ENCODE measurements at regions not wholly inside any gene's neighbourhood (a gene's known extent, or its start where the extent isn't known, plus 50 kb on each side); places are given as distances from the start of the nearest gene placed in this dataset.

DNA sequence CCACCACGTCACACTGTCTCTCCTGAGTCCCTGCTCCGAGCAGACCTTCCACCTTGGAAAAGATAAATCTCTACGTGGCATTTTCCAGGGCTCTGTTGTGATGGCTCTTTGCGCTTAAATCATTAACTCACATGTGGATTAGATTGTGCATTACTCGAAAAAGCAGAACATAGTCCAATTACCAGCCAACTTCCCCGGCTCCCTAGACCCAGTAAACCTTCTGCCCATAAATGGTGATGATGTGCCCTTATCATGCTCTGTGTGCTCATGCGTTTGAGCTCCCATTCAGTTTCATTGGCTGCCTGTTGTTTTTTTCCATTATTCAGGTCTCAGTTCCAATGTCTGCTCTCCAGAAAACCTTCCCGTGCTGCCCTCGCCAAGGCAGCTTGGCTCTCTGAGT is 471.2 kb downstream of the GLRX3 start:
- Histone ChIP-seq H3K9ac (ENCODE audit: low read length) (no peak overlapping the region), H3K9me3 (ENCODE audit: low read length) (no peaks in the 10 kb centered on the region), H3K4me2 (ENCODE audit: low read length) (no peak overlapping the region), H3K4me1 (ENCODE audit: insufficient read depth, low read length) (no peaks in the 10 kb centered on the region), H3K79me2 (ENCODE audit: low read length) (no peaks in the 10 kb centered on the region), H3K4me3 (ENCODE audit: low read length) (no peak overlapping the region), H3K27ac (ENCODE audit: low read length) (no peak overlapping the region), H3F3A (ENCODE audit: low read length, unreplicated experiment) (no peaks in the 10 kb centered on the region), H2AFZ (ENCODE audit: low read length) (no peak overlapping the region), H3K27me3 (ENCODE audit: low read length) (no peaks in the 10 kb centered on the region), H3K36me3 (ENCODE audit: low read depth, low read length) (no peaks in the 10 kb centered on the region), H4K20me1 (ENCODE audit: low read length) (no peaks in the 10 kb centered on the region), H3K9me2 (replicated peaks; ENCODE audit: low read length) (no peaks in the 10 kb centered on the region)
- no peak for TF ChIP-seq EZH2 (IDR thresholded peaks at IDR 0.05; ENCODE audit: low read length, unreplicated experiment)
- TF ChIP-seq, protein P1, sequence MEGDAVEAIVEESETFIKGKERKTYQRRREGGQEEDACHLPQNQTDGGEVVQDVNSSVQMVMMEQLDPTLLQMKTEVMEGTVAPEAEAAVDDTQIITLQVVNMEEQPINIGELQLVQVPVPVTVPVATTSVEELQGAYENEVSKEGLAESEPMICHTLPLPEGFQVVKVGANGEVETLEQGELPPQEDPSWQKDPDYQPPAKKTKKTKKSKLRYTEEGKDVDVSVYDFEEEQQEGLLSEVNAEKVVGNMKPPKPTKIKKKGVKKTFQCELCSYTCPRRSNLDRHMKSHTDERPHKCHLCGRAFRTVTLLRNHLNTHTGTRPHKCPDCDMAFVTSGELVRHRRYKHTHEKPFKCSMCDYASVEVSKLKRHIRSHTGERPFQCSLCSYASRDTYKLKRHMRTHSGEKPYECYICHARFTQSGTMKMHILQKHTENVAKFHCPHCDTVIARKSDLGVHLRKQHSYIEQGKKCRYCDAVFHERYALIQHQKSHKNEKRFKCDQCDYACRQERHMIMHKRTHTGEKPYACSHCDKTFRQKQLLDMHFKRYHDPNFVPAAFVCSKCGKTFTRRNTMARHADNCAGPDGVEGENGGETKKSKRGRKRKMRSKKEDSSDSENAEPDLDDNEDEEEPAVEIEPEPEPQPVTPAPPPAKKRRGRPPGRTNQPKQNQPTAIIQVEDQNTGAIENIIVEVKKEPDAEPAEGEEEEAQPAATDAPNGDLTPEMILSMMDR (conservative IDR thresholded peaks at IDR 0.05; ENCODE audit: low read depth, low read length) = no peak
- TF ChIP-seq EZH2phosphoT487 (IDR thresholded peaks at IDR 0.05; ENCODE audit: borderline replicate concordance, low read length) = no peak
- CTCF ChIA-PET = no interaction called here
- BruUV-seq (replicated peaks) = no TSS peak
- no peak for ATAC-seq
- intact Hi-C loops (cut with micrococcal nuclease) = no loop called here
- DNase-seq = no peak
- POLR2A ChIA-PET (ENCODE audit: unreplicated experiment) = no interaction called here

DNA sequence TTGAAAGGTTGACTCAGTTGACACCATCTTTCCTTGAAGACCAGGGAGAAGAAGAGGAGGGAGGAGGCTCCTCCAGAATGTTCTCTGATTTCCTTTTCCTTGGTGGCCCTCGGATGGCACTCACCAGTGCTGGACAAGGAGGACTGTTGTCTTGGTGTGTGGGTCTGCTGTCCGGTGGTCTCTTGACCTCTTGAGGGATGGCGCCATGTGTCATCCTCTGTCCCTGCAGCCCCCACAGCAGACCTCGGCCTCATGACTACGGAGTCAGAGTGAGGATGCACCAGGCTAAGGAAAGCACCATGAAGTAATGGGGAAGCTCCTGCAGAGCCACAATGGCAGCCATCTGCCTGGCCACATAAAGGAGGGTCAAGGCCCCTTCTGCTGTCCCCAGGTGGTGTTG is 475.0 kb downstream of the GLRX3 start:
- TF ChIP-seq, protein P1 (conservative IDR thresholded peaks at IDR 0.05; ENCODE audit: low read depth, low read length) = no peak
- TF ChIP-seq EZH2 (IDR thresholded peaks at IDR 0.05; ENCODE audit: low read length, unreplicated experiment) = no peak
- Histone ChIP-seq H3F3A (ENCODE audit: low read length, unreplicated experiment) (no peaks in the 10 kb centered on the region), H3K79me2 (ENCODE audit: low read length) (no peaks in the 10 kb centered on the region), H3K4me1 (ENCODE audit: insufficient read depth, low read length) (no peaks in the 10 kb centered on the region), H2AFZ (ENCODE audit: low read length) (no peak overlapping the region), H3K27me3 (ENCODE audit: low read length) (no peaks in the 10 kb centered on the region), H3K4me3 (ENCODE audit: low read length) (no peak overlapping the region), H3K36me3 (ENCODE audit: low read depth, low read length) (no peaks in the 10 kb centered on the region), H3K9ac (ENCODE audit: low read length) (no peak overlapping the region), H4K20me1 (ENCODE audit: low read length) (no peaks in the 10 kb centered on the region), H3K9me3 (ENCODE audit: low read length) (0 out of 2 replicates have a peak, but pooled peaks cover 5% of the 10 kb centered on the region), H3K4me2 (ENCODE audit: low read length) (no peak overlapping the region), H3K9me2 (replicated peaks; ENCODE audit: low read length) (no peaks in the 10 kb centered on the region), H3K27ac (ENCODE audit: low read length) (no peak overlapping the region)
- DNase-seq (no peak), ATAC-seq (no peak)
- intact Hi-C loops (cut with micrococcal nuclease) = no loop called here
- ChIA-PET POLR2A (ENCODE audit: unreplicated experiment) (no interaction called here), CTCF (no interaction called here)
- no TSS peak for BruUV-seq (replicated peaks)

DNA sequence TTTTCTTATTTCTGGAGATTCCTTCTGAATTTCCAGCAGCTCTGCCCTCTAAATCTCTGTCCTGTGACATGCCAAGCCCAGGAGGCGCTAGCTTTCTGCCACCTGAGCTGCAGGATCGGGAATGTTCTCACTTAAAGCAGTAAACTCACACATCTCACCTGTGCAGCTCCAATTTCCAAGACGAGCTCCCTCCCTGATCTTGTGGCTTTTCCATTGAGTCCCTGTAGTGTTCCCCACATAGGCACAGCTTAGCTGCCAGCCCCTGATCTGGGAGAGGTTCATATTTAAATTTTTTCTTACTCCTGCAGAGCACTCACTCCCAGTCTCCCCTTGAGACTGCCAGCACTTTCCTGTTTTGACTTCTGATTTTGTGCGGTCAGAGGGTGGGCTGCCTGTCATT is 479.3 kb downstream of the GLRX3 start:
- Histone ChIP-seq H4K20me1 (ENCODE audit: low read length) (no peaks in the 10 kb centered on the region), H3K4me3 (ENCODE audit: low read length) (no peak overlapping the region), H3K27ac (ENCODE audit: low read length) (no peak overlapping the region), H3F3A (ENCODE audit: low read length, unreplicated experiment) (no peaks in the 10 kb centered on the region), H2AFZ (ENCODE audit: low read length) (no peak overlapping the region), H3K36me3 (ENCODE audit: low read depth, low read length) (no peaks in the 10 kb centered on the region), H3K4me1 (ENCODE audit: insufficient read depth, low read length) (no peaks in the 10 kb centered on the region), H3K4me2 (ENCODE audit: low read length) (no peak overlapping the region), H3K9me3 (ENCODE audit: low read length) (0 out of 2 replicates have a peak, but pooled peaks cover 5% of the 10 kb centered on the region), H3K27me3 (ENCODE audit: low read length) (no peaks in the 10 kb centered on the region), H3K9me2 (replicated peaks; ENCODE audit: low read length) (no peaks in the 10 kb centered on the region), H3K9ac (ENCODE audit: low read length) (no peak overlapping the region), H3K79me2 (ENCODE audit: low read length) (no peaks in the 10 kb centered on the region)
- intact Hi-C loops (cut with micrococcal nuclease) = no loop called here
- BruUV-seq (replicated peaks) = no TSS peak
- TF ChIP-seq EZH2 (IDR thresholded peaks at IDR 0.05; ENCODE audit: low read length, unreplicated experiment) (no peak), EZH2phosphoT487 (IDR thresholded peaks at IDR 0.05; ENCODE audit: borderline replicate concordance, low read length) (no peak)
- TF ChIP-seq, protein P1 (conservative IDR thresholded peaks at IDR 0.05; ENCODE audit: low read depth, low read length) = no peak
- POLR2A ChIA-PET (ENCODE audit: unreplicated experiment) = no interaction called here
- no peak for ATAC-seq
- CTCF ChIA-PET = no interaction called here
- DNase-seq = no peak
